Mesodermal cell (in vitro differentiated cells): ENCODE measurements at regions not wholly inside any gene's neighbourhood (a gene's known extent, or its start where the extent isn't known, plus 50 kb on each side); places are given as distances from the start of the nearest gene placed in this dataset.

Source experiments
- H3K27ac ChIP-seq: 2 replicates; pipeline ENCODE4 v1.7.0; 2013; ENCODE audit warnings: mild to moderate bottlenecking, low read depth, low read length, moderate library complexity; ENCODE audit not compliant: severe bottlenecking
- H3K36me3 ChIP-seq: 2 replicates; pipeline ENCODE4 v1.7.1; 2013; ENCODE audit warnings: mild to moderate bottlenecking, low read length, moderate library complexity; ENCODE audit not compliant: control insufficient read depth, insufficient read depth
- H3K4me1 ChIP-seq: one replicate; pipeline ENCODE4 v1.7.1; 2013; ENCODE audit warnings: mild to moderate bottlenecking, low read length; ENCODE audit not compliant: insufficient read depth, control insufficient read depth, poor library complexity, severe bottlenecking
- H3K4me3 ChIP-seq: 2 replicates; pipeline ENCODE4 v1.7.0; 2013; ENCODE audit warnings: low read length, control low read depth, mild to moderate bottlenecking; ENCODE audit not compliant: insufficient read depth, poor library complexity, severe bottlenecking; ENCODE audit errors: extremely low read depth
- H3K9me3 ChIP-seq: 2 replicates; pipeline ENCODE4 v1.7.1; 2013; ENCODE audit warnings: mild to moderate bottlenecking, low read length, moderate library complexity; ENCODE audit not compliant: control insufficient read depth
- WGBS, 2 experiments: methylation state at CpG; one replicate each; pipeline ENCODE4 v1.1.5; 2013; ENCODE audit warnings: missing lambda C conversion rate in 2 of 2; ENCODE audit not compliant: insufficient coverage in 2 of 2; 5-methylcytosine and 5-hydroxymethylcytosine counted together

GRCh38 chr2:126227250-126227649 is 428.7 kb upstream of the GYPC start:
- H3K4me1 ChIP-seq = no peaks in the 10 kb centered on the region
- WGBS, 2 experiments = no CpG with 5 or more reads among the region's 1 CpG
- H3K9me3 ChIP-seq = peaks cover 2% of the 10 kb centered on the region
- H3K27ac ChIP-seq = no peak overlapping the region
- H3K4me3 ChIP-seq = no peak overlapping the region
- H3K36me3 ChIP-seq = no peaks in the 10 kb centered on the region

- no CpG with 5 or more reads among the region's 1 CpG for WGBS, 2 experiments
- H3K4me1 ChIP-seq = no peaks in the 10 kb centered on the region
- H3K9me3 ChIP-seq = no peaks in the 10 kb centered on the region
- H3K27ac ChIP-seq = no peak overlapping the region
- H3K36me3 ChIP-seq = no peaks in the 10 kb centered on the region
- no peak overlapping the region for H3K4me3 ChIP-seq
These were observed 427.4 kb upstream of the GYPC start for GRCh38 chr2:126228531-126228930.

- H3K9me3 ChIP-seq = no peaks in the 10 kb centered on the region
- H3K4me1 ChIP-seq = no peaks in the 10 kb centered on the region
- 90 to 100% methylated on average over 1 to 2 of the region's 5 CpGs for WGBS, 2 experiments
- no peak overlapping the region for H3K4me3 ChIP-seq
- H3K36me3 ChIP-seq = no peaks in the 10 kb centered on the region
- H3K27ac ChIP-seq = no peak overlapping the region
These were observed 417.7 kb upstream of the GYPC start for GRCh38 chr2:126238251-126238650.

GRCh38 chr2:126239320-126239955 is 416.5 kb upstream of the GYPC start:
- Histone ChIP-seq H3K4me1 (no peaks in the 10 kb centered on the region), H3K4me3 (no peak overlapping the region), H3K9me3 (no peaks in the 10 kb centered on the region), H3K27ac (no peak overlapping the region), H3K36me3 (no peaks in the 10 kb centered on the region)
- WGBS, 2 experiments = 87 to 92% methylated on average over 2 to 4 of the region's 5 CpGs

- Histone ChIP-seq H3K4me1 (no peaks in the 10 kb centered on the region), H3K4me3 (no peak overlapping the region), H3K9me3 (no peaks in the 10 kb centered on the region), H3K36me3 (no peaks in the 10 kb centered on the region), H3K27ac (no peak overlapping the region)
- 85 to 100% methylated on average over 1 to 2 of the region's 2 CpGs for WGBS, 2 experiments
These were observed 415.0 kb upstream of the GYPC start for GRCh38 chr2:126241001-126241400.

GRCh38 chr2:126241411-126241810 is 414.5 kb upstream of the GYPC start:
- Histone ChIP-seq H3K27ac (no peak overlapping the region), H3K9me3 (no peaks in the 10 kb centered on the region), H3K36me3 (no peaks in the 10 kb centered on the region), H3K4me3 (no peak overlapping the region), H3K4me1 (no peaks in the 10 kb centered on the region)
- 87 to 93% methylated on average over 4 of the region's 4 CpGs for WGBS, 2 experiments

GRCh38 chr2:126244937-126245336 is 411.0 kb upstream of the GYPC start:
- H3K9me3 ChIP-seq = no peaks in the 10 kb centered on the region
- H3K36me3 ChIP-seq = no peaks in the 10 kb centered on the region
- no peak overlapping the region for H3K4me3 ChIP-seq
- no peak overlapping the region for H3K27ac ChIP-seq
- 22% methylated on average over 1 of the region's 3 CpGs; no CpG with 5 or more reads in 1 of the 2 experiments for WGBS, 2 experiments
- H3K4me1 ChIP-seq = no peaks in the 10 kb centered on the region

- H3K9me3 ChIP-seq = no peaks in the 10 kb centered on the region
- no peak overlapping the region for H3K27ac ChIP-seq
- H3K36me3 ChIP-seq = no peaks in the 10 kb centered on the region
- WGBS, 2 experiments = 55 to 100% methylated on average over 1 to 2 of the region's 2 CpGs
- no peak overlapping the region for H3K4me3 ChIP-seq
- H3K4me1 ChIP-seq = no peaks in the 10 kb centered on the region
These were observed 402.3 kb upstream of the GYPC start for GRCh38 chr2:126253669-126254068.

- WGBS, 2 experiments = 80% methylated on average over 2 of the region's 2 CpGs; no CpG with 5 or more reads in 1 of the 2 experiments
- Histone ChIP-seq H3K9me3 (no peaks in the 10 kb centered on the region), H3K4me3 (no peak overlapping the region)
These were observed 391.3 kb upstream of the GYPC start for GRCh38 chr2:126264625-126265024.

GRCh38 chr2:126269911-126270310 is 386.0 kb upstream of the GYPC start:
- Histone ChIP-seq H3K9me3 (no peaks in the 10 kb centered on the region), H3K4me3 (no peak overlapping the region), H3K36me3 (no peaks in the 10 kb centered on the region), H3K4me1 (no peaks in the 10 kb centered on the region), H3K27ac (no peak overlapping the region)
- 100% methylated on average over 1 of the region's 3 CpGs; no CpG with 5 or more reads in 1 of the 2 experiments for WGBS, 2 experiments

More at GRCh38 chr2:126264625-126265024, 391.3 kb upstream of the GYPC start:
- H3K4me1 ChIP-seq = no peaks in the 10 kb centered on the region
- no peak overlapping the region for H3K27ac ChIP-seq
- no peaks in the 10 kb centered on the region for H3K36me3 ChIP-seq

- no peak overlapping the region for H3K4me3 ChIP-seq
- H3K4me1 ChIP-seq = no peaks in the 10 kb centered on the region
- no peak overlapping the region for H3K27ac ChIP-seq
- no peaks in the 10 kb centered on the region for H3K9me3 ChIP-seq
- WGBS, 2 experiments = no CpG with 5 or more reads among the region's 2 CpGs
- no peaks in the 10 kb centered on the region for H3K36me3 ChIP-seq
These were observed 385.4 kb upstream of the GYPC start for GRCh38 chr2:126270587-126270986.
